Nephron (organoid): ENCODE measurements at regions not wholly inside any gene's neighbourhood (a gene's known extent, or its start where the extent isn't known, plus 50 kb on each side); places are given as distances from the start of the nearest gene placed in this dataset.
"Not testable (repeated sequence)": the region's sequence is repeated elsewhere in the genome, so short reads cannot be mapped to it uniquely, and the experiment has no call there.

Experiments used
- H3K27ac Mint-ChIP-seq, 3 experiments: 2 replicates each; pipeline ENCODE4 v1.8.0; 2020; ENCODE audit warnings: mixed read lengths in 3 of 3, mild to moderate bottlenecking in 2 of 3, moderate library complexity in 1 of 3
- H3K27me3 Mint-ChIP-seq: 2 replicates; pipeline ENCODE4 v1.8.0; 2021; ENCODE audit warnings: low read depth, mild to moderate bottlenecking, moderate library complexity, mixed read lengths
- H3K36me3 Mint-ChIP-seq: 2 replicates; pipeline ENCODE4 v1.8.0; 2020; ENCODE audit warnings: low read depth, mixed read lengths
- H3K4me1 Mint-ChIP-seq: 2 replicates; pipeline ENCODE4 v1.8.0; 2020; ENCODE audit warnings: mixed read lengths
- H3K4me3 Mint-ChIP-seq, 3 experiments: 2 replicates each; pipeline ENCODE4 v1.8.0; 2020; ENCODE audit warnings: mild to moderate bottlenecking in 3 of 3, mixed read lengths in 3 of 3, moderate library complexity in 2 of 3
- H3K9me3 Mint-ChIP-seq: 2 replicates; pipeline ENCODE4 v1.8.0; 2020; ENCODE audit warnings: mixed read lengths
- CTCF ChIP-seq, 3 experiments: fragments of 200-600 bp; sonication (generic); IDR thresholded peaks; one replicate each; pipeline ENCODE4 v1.5.0; 2021; ENCODE audit warnings: antibody characterized with exemption in 3 of 3; ENCODE audit not compliant: unreplicated experiment in 3 of 3

- Mint-ChIP-seq H3K27me3 (peaks cover 4% of the 10 kb centered on the region), H3K36me3 (no peaks in the 10 kb centered on the region), H3K27ac (no peak overlapping the region), H3K4me1 (no peaks in the 10 kb centered on the region), H3K9me3 (no peaks in the 10 kb centered on the region), H3K4me3 (no peak overlapping the region)
- no peak for TF ChIP-seq CTCF (IDR thresholded peaks at IDR 0.05; ENCODE audit: unreplicated experiment in 3 of 3)
These were observed 91.9 kb upstream of the MYO3A start for GRCh38 chr10:25842146-25842545.

GRCh38 chr10:25843551-25844170 lies 90.4 kb upstream of the MYO3A start:
- TF ChIP-seq CTCF (IDR thresholded peaks at IDR 0.05; ENCODE audit: unreplicated experiment in 3 of 3): no peak
- Mint-ChIP-seq H3K4me3 (no peak overlapping the region), H3K4me1 (no peaks in the 10 kb centered on the region), H3K27ac (no peak overlapping the region), H3K27me3 (peaks cover 4% of the 10 kb centered on the region), H3K36me3 (no peaks in the 10 kb centered on the region), H3K9me3 (no peaks in the 10 kb centered on the region)

- H3K27ac Mint-ChIP-seq, H3K4me1 Mint-ChIP-seq, H3K9me3 Mint-ChIP-seq, H3K27me3 Mint-ChIP-seq, H3K4me3 Mint-ChIP-seq, H3K36me3 Mint-ChIP-seq: not testable (repeated sequence)
These were observed 89.3 kb upstream of the MYO3A start for GRCh38 chr10:25844716-25845115.

- TF ChIP-seq CTCF (IDR thresholded peaks at IDR 0.05; ENCODE audit: unreplicated experiment in 3 of 3): no peak
- no peaks in the 10 kb centered on the region for H3K36me3 Mint-ChIP-seq
- H3K27ac Mint-ChIP-seq: no peak overlapping the region
- H3K27me3 Mint-ChIP-seq: peaks cover 3% of the 10 kb centered on the region
- no peaks in the 10 kb centered on the region for H3K4me1 Mint-ChIP-seq
- H3K4me3 Mint-ChIP-seq: no peak overlapping the region
- H3K9me3 Mint-ChIP-seq: no peaks in the 10 kb centered on the region
These were observed 84.8 kb upstream of the MYO3A start for GRCh38 chr10:25849268-25849667.

- Mint-ChIP-seq H3K36me3 (no peaks in the 10 kb centered on the region), H3K4me3 (no peak overlapping the region), H3K9me3 (no peaks in the 10 kb centered on the region), H3K27me3 (peaks cover 3% of the 10 kb centered on the region), H3K27ac (no peak overlapping the region), H3K4me1 (no peaks in the 10 kb centered on the region)
- no peak for TF ChIP-seq CTCF (IDR thresholded peaks at IDR 0.05; ENCODE audit: unreplicated experiment in 3 of 3)
These were observed 84.0 kb upstream of the MYO3A start for GRCh38 chr10:25849988-25850387.

- Mint-ChIP-seq H3K27me3 (peaks cover 3% of the 10 kb centered on the region), H3K4me1 (no peaks in the 10 kb centered on the region), H3K9me3 (no peaks in the 10 kb centered on the region), H3K36me3 (no peaks in the 10 kb centered on the region), H3K4me3 (no peak overlapping the region), H3K27ac (no peak overlapping the region)
- no peak for TF ChIP-seq CTCF (IDR thresholded peaks at IDR 0.05; ENCODE audit: unreplicated experiment in 3 of 3)
These were observed 82.5 kb upstream of the MYO3A start for GRCh38 chr10:25851548-25851947.
